ENCODE measurements at regions not wholly inside any gene's neighbourhood (a gene's known extent, or its start where the extent isn't known, plus 50 kb on each side); places are given as distances from the start of the nearest gene placed in this dataset.
"Not testable (repeated sequence)": the region's sequence is repeated elsewhere in the genome, so short reads cannot be mapped to it uniquely, and the experiment has no call there.

DNA sequence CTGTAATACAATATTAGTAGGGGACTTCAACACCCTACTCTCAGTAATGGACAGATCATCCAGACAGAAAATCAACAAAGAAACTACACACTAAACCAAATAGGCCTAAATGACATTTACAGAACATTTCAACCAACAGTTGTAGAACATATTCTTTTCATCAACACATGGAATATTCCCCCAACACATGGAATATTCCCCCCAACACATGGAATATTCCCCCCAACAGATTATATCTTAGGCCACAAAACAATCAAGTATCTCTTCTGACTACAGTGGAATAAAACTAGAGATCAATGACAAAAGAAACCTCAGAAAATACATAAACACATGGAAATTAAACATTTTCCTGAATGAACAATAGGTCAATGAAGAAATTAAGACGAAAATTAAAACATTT, 187.2 kb upstream of the RBBP8 start:
- DNase-seq (ENCODE audit: low read depth, low spot score) = no peak
- H3K4me3 ChIP-seq (ENCODE audit: low read length) = no peak overlapping the region

DNA sequence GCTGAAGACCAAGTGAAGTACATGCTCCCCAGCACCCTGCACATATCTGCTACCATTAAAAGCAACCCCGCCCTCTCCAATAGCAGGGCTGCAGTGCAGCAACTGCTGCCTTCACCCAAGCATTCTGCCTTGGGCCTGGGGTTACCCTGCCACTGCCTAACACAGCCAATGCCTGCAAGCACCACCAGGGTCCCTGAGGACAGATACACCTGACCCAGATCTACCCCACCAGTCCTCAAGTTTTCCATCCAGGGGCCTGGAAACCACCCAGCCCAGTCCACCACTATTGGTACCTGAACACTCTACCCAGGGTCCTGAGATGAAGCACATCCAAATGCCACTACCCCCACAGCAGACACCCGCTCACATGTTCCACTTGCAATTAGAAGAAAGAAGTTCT, 181.1 kb upstream of the RBBP8 start:
- DNase-seq (ENCODE audit: low read depth, low spot score) = no peak
- H3K4me3 ChIP-seq (ENCODE audit: low read length) = no peak overlapping the region

DNA sequence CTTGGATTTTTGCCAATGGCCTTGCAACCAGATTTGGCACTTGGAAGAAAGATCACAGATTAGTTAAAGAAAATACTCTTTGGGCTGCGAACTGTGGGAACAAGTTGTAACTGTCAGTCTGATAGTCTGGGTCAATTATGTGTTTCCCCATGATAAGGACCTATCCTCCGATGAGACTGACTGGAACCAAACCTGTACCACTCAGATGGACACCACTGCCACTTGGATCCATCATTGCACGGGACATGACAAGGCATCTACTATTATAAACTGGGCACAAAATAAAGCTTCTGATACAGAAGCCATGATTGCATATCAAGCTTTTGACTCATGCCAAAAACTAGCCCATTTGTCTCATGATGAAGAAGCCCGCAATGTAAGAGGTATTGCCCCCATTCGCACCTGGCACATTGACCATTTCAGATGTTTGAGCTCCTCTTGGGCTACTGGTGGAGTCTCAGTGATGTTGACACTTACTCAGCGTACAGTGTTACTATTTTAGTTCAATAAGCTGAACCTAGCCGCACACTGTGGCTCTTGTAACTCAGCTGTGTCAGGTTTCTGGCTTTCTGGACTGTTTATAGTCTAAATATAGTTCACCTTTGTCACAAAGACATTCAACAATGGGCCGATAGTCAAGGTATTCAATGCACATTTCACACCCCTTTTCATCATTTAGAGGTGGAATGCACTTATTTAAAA, 179.8 kb upstream of the RBBP8 start:
- no peak for DNase-seq (ENCODE audit: low read depth, low spot score)
- no peak overlapping the region for H3K4me3 ChIP-seq (ENCODE audit: low read length)

DNA sequence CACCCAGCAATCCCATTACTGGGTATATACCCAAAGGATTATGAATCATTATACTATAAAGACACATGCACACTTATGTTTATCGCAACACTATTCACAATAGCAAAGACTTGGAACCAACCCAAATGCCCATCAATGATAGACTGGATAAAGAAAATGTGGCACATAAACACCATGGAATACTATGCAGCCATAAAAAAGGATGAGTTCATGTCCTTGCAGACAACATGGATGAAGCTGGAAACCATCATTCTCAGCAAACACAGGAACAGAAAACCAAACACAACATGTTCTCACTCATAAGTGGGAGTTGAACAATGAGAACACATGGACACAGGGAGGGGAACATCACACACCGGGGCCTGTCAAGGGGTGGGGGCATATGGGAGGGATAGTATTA, 169.1 kb upstream of the RBBP8 start:
- H3K4me3 ChIP-seq (ENCODE audit: low read length); DNase-seq (ENCODE audit: low read depth, low spot score): not testable (repeated sequence)

DNA sequence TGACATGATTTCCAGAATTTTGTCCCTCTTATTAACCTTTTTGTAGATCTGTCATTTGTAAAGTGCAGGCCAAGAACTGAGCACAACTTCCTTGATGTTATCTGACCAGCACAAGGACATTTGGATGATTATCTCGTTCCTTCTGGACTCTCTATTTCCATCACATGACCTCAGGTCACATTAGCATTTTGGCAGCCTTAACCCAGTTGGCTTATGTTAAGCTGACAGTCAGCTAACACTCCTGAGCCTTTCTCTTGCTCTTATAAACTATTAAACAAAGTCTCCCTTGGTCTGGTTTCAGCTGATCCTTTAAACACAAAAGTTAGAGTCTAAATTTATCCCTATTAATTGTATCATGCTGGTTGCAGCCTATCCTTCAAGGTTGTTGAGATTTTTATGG, 167.2 kb upstream of the RBBP8 start:
- DNase-seq (ENCODE audit: low read depth, low spot score) = no peak
- no peak overlapping the region for H3K4me3 ChIP-seq (ENCODE audit: low read length)

DNA sequence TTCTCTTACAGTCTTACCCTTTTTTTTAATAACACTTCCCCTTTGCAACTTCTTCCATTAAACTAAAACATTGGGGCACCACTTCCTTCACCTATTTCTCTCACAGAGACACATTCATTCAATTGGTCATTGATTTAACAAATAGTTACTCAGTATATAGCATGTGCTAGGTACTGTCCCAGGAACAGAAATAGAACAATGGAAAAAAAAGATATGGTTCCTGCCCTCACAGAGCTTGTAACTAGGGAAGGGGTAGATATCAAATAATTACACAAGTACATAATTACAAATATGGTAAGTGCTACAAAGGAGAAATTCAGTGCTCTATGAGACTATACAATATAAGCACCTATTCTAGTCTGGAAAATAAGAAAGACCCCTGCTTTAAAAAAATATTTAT, 165.5 kb upstream of the RBBP8 start:
- no peak for DNase-seq (ENCODE audit: low read depth, low spot score)
- H3K4me3 ChIP-seq (ENCODE audit: low read length) = no peak overlapping the region

DNA sequence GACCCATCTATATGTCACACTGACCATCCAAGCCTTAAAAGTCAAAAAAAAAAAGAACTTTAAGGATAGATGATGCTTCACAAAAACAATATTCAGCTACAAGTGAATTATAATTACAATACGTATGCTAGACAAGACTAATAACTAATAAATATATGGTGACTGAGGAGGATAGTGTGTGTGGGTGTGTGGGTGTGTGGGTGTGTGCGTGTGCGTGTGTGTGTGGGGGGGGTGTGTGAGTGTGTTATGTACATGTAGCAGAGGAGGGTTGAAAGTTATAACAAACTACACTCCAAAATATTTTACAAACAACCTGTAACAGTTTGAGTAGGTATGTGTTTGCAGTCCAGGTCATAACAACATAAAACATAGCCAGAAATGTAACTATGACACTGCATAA, 159.2 kb upstream of the RBBP8 start:
- no peak for DNase-seq (ENCODE audit: low read depth, low spot score)
- H3K4me3 ChIP-seq (ENCODE audit: low read length) = no peak overlapping the region

DNA sequence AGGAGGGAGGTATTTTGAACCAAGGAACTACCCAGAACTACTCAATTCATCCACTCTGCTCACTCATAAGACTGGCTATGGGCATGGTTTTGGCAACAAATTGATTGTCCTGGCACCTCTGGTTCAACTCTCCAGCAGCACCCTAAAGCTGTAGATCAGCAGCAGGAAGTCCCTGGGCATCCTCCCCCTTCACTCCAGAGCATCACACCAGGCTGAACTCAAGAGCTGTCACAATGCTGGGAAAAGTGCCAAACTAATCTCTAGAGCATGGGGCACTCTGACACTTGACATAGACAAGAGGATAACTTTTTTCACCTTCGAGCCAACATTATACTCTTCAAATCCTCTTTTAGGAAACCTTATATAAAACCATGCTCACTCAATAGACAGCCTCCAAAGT, 154.1 kb upstream of the RBBP8 start:
- H3K4me3 ChIP-seq (ENCODE audit: low read length) = no peak overlapping the region
- no peak for DNase-seq (ENCODE audit: low read depth, low spot score)

DNA sequence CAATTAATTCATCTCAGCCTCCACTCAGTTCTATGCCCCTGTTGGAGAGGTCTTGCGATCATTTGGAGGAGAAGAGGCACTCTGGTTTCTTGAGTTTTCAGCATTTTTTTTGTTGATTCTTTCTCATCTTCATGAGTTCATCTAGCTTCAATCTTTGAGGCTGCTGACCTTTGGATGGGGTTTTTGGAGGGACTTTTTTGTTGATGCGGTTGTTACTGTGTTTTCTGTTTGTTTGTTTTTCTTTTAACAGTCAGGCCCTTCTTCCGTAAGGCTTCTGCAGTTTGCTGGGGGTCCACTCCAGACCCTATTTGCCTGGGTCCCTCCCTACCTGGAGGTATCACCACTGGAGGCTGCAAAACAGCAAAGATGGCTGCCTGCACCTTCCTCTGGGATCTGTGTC, 149.9 kb upstream of the RBBP8 start:
- DNase-seq (ENCODE audit: low read depth, low spot score) = no peak
- no peak overlapping the region for H3K4me3 ChIP-seq (ENCODE audit: low read length)

DNA sequence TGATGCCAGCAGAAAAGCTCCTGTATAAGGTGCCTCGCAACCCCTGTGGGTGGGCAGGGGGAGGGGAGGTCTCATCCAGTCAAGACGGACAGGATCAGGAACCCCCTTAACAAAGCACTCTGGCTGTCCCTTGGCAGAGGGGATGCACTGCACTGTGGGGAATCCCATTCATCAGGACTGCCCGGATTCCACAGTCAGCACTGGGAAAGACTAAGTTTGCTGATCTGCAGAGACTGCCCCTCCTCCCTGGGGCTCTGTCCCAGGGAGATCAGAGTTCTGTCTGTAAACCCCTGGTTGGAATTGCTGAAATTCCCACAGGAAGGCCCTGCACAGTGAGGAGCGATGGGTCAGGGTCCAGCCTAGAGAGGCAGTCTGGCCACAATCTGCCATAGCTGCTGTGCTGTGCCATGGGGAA, 149.5 kb upstream of the RBBP8 start:
- H3K4me3 ChIP-seq (ENCODE audit: low read length) = no peak overlapping the region
- no peak for DNase-seq (ENCODE audit: low read depth, low spot score)

DNA sequence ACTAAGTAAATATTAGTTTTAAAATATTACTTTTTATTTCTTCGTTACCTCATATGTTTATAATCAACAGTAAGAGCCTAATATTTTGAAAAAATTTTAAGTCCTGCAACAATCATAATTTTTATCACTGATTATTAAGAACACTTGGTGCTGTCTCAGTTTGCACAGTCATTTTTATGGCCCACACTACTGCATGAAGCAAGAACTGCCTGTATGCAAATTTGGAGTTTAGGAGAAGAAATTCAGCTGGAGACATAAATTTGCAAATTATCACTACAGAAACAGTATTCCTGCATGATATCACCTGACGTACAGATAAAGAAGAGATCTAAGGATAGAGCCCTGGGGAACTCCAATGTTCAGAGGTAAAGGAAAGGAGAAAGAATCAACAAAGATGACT, 144.1 kb upstream of the RBBP8 start:
- no peak for DNase-seq (ENCODE audit: low read depth, low spot score)
- no peak overlapping the region for H3K4me3 ChIP-seq (ENCODE audit: low read length)

DNA sequence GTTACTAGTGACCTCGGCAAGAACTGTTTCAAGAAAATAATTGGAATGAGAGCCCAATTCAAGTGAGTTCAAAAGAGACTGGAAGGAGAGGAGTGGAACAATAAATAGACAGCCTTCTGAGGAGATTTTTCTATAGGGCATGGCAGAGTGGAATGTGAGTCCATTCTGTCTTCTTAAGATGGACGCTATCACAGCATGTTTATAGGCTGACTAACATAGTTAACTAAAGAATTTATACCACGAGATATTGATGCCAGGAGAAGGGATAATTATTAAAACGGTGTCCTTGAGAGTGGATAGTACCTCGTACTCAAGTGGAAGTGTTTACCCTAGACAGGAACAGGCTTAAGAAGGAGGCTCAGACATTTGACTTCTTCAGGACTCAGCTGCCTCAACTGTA, 143.5 kb upstream of the RBBP8 start:
- DNase-seq (ENCODE audit: low read depth, low spot score) = no peak
- no peak overlapping the region for H3K4me3 ChIP-seq (ENCODE audit: low read length)

DNA sequence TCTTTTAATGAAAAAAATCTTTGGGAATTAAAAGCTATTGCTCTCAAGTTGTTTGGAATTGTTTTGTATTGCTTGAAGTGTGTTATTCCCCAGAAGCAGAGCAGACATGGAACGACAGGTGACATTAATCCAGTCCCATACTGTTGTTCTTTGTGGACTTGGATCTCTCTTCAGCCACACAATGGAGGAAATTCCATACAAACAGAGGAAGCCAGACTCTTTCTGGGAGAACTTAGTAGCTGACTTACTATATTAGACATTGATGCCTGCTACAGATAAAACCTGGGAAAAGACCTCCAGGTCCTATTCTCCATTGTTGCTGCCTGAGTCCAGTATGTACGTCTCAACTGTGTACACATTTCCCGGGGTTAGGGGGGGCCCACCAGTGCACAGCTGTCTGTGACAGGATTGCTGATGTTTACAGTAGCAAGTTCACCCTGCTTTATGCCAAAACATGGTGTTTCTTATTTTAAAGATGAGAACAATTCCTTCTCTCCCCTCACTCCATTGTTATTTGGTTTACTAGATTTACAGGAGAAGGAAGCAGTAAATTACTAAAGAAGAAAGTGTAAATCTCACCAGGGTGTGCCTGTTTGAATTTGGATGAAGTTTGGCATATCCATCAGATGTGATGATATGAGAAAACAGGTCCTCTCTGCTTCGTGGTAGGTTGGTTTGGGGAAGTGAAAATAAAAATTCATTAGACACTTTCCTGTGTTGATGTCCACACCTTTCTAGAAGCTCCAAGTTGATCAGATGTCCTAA, 142.4 kb upstream of the RBBP8 start:
- H3K4me3 ChIP-seq (ENCODE audit: low read length) = no peak overlapping the region
- no peak for DNase-seq (ENCODE audit: low read depth, low spot score)

DNA sequence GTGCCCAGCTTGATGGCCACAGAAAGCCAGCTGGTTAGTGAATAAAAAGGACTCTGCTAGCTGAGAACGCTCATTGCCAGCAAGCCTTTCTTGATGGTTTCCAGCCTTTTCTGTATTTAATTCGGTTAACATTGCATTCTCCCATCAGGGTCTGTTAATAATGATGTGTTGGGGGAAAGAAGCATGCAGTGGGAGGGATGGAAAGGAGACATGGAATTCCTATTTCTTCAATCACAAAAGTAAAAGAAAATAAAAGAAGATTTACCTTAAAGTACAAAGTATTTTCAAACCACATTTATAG, 141.9 kb upstream of the RBBP8 start:
- DNase-seq (ENCODE audit: low read depth, low spot score) = no peak
- no peak overlapping the region for H3K4me3 ChIP-seq (ENCODE audit: low read length)

DNA sequence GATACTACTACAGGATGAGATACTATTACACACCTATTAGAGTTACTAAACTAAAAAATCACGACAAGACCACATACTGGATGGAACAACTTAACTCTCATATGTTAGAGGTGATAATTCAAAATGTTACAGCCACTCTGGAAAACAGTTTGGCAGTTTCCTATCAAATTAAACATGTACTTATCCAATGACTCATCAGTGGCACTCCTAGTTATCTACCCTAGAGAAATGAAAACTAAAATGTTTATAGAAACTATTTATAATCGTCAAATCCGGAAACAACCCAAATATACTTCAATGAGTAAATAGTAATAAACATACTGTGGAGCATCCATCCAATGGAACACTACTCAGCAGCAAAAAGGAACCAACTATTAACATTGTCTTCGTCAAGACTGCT, 137.0 kb upstream of the RBBP8 start:
- H3K4me3 ChIP-seq (ENCODE audit: low read length) = no peak overlapping the region
- no peak for DNase-seq (ENCODE audit: low read depth, low spot score)

DNA sequence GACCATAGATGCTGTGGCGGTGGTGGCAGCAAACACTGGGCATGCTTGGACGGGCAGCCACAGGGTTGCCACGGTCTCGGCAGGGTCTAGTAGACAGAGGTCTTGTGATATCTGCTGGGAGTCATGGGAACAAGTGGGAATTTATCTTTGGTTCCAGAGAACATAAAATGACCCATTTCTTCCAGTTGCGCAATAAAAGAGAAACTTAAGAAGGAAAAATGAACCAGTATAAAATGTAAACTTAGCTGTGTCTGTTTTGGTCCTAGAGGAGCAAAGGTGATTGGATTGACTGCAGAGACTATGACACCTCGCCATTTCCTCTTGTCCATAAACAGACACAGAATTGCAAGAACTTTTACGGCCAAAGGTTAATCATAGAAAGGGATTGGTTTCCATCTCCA, 132.6 kb upstream of the RBBP8 start:
- no peak overlapping the region for H3K4me3 ChIP-seq (ENCODE audit: low read length)
- DNase-seq (ENCODE audit: low read depth, low spot score) = no peak

DNA sequence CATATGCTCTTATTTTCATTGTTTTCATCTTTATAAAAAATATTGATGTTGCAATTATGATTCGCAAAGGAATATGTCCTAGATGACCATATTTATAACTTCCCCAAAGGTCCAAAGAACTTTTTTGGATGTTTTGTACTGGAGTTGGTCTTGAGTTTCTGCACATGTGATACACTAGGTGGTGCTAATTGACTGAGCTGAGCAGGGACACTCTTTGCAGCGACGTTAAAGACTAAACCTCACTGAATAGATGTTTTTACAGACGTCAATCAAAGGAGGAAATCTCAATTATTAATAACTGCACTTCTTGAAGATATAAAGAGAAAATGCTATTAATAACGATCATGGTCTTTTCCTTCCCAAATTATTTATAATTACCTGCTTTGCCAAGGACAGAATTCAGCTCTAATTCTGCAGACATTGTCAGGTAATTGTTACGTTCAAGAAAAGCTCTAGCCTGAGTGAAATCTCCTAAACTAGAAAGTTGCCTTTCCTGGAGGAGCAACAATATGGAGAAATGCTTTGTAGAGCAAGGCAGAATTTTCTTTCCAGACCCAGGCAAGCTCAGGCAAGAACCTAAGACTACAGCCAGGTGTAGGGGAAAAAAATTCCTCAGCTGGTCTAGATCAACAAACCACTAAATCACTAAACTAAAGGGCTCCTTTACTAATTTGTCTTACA, 119.3 kb upstream of the RBBP8 start:
- DNase-seq (ENCODE audit: low read depth, low spot score) = peak; percentile 9
- no peak overlapping the region for H3K4me3 ChIP-seq (ENCODE audit: low read length)

DNA sequence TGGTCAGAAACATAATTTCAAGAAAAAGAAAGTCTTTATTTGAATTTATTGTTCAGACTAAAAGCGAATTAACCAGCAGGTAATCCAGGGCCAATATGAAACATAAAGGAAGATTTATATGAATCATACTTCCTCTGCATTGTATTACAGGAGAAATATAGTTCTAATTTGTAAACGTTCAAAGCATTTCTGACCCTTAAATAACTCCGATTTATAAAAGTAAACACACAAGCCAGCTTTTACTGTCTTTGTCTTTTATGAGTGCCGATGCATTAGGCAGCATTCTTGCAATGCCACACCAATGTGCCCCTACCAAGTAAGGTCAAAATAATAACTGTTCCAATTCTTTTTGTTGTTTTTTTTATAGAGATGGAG, 118.8 kb upstream of the RBBP8 start:
- no peak overlapping the region for H3K4me3 ChIP-seq (ENCODE audit: low read length)
- DNase-seq (ENCODE audit: low read depth, low spot score) = no peak

DNA sequence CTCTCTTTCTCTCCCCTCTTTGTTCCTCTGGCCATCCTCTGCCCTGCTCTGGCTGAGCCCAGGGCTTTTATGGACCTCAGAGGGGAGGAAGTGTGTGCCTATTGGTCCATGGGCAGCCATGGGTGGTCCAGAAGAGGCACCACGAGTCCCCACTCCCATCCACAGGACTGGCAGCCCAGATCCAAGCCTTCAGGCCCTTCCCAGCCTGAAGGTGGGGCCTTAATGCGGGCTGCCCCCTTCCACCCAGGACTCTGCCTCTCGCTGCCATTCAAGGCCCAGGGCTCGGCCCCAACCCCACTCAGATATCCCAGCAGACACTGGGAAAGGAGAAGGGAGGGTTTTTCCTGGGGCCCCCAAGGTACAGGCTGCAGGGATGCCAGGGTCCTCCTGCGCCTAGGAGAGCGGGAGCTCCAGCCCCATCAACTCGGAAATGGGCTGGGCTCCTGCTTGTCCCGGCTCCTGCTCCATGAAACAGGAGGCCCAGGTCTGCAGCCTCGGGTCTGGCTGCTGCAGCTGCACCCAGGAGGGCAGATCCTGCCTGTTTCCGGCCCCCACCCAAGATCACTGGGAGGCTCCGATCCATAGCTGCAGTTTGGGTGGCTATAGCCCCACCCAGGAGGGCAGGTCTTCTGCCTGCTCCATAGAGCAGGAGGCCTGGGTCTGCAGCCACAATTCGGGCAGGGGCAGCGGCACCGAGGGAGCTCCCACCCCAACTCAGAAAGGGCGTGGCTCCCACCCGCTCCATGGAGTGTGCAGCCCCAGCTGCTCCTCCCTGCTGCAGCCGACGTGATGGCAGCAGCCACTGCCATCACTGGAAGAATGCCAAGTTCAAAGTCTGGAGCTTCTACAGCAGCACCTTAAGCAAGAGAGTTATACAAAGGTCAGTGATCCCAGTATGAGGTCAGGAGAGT, 116.6 kb upstream of the RBBP8 start:
- no peak for DNase-seq (ENCODE audit: low read depth, low spot score)
- no peak overlapping the region for H3K4me3 ChIP-seq (ENCODE audit: low read length)

DNA sequence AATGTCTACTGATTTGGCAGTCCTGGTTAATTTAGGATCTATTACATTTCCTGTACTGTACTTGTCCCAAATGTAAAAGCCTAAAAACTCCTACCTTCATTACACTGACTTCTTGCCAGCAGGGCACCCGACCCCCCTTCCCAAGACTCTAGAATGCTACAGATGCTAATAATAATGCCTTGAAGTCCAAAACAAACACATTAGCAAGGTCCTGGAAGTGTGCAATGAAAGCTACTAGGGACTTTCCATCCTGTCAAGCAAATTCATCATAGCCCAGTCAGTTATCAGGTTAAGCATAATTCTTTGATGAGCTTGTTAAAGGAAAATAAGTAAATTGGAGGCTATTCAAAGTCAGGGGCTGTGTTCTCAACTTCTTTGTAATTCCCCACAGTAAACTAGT, 115.3 kb upstream of the RBBP8 start:
- no peak for DNase-seq (ENCODE audit: low read depth, low spot score)

More for the DNA sequence above, 115.3 kb upstream of the RBBP8 start:
- no peak overlapping the region for H3K4me3 ChIP-seq (ENCODE audit: low read length)
